WI38 (cell line): ENCODE measurements at regions not wholly inside any gene's neighbourhood (a gene's known extent, or its start where the extent isn't known, plus 50 kb on each side); places are given as distances from the start of the nearest gene placed in this dataset.
"Not testable (repeated sequence)": the region's sequence is repeated elsewhere in the genome, so short reads cannot be mapped to it uniquely, and the experiment has no call there.

Source experiments
- H3K4me3 ChIP-seq: 2 replicates; pipeline ENCODE4 v1.5.1; 2011; ENCODE audit warnings: low read depth, mild to moderate bottlenecking, control low read depth, low read length
- TF ChIP-seq, protein P1 (sequence below): IDR thresholded peaks from 2 replicates; pipeline ENCODE4 v1.5.1; 2012; ENCODE audit warnings: low read depth, mild to moderate bottlenecking, control low read depth, low read length

DNA sequence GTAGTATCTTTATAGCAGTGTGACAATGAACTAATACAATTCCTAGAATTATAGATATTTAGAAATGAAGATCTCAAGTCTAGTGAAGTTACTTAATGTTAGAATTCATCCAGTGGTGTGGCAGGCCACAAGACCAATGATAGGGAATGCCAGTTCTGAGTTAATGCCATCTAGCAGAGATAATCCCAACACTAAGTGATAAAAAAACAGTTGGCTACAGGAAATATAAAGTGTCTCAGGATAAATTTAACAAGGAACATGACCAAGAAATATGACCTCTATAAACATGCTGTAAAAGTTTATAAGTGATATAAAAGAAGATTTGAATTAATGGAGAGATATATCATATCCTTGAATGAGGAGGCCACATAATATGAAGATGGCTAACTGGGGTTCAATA is 1790.5 kb upstream of the ADGRL3 start:
- TF ChIP-seq, protein P1, sequence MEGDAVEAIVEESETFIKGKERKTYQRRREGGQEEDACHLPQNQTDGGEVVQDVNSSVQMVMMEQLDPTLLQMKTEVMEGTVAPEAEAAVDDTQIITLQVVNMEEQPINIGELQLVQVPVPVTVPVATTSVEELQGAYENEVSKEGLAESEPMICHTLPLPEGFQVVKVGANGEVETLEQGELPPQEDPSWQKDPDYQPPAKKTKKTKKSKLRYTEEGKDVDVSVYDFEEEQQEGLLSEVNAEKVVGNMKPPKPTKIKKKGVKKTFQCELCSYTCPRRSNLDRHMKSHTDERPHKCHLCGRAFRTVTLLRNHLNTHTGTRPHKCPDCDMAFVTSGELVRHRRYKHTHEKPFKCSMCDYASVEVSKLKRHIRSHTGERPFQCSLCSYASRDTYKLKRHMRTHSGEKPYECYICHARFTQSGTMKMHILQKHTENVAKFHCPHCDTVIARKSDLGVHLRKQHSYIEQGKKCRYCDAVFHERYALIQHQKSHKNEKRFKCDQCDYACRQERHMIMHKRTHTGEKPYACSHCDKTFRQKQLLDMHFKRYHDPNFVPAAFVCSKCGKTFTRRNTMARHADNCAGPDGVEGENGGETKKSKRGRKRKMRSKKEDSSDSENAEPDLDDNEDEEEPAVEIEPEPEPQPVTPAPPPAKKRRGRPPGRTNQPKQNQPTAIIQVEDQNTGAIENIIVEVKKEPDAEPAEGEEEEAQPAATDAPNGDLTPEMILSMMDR, result no peak
- H3K4me3 ChIP-seq, result no peak overlapping the region

DNA sequence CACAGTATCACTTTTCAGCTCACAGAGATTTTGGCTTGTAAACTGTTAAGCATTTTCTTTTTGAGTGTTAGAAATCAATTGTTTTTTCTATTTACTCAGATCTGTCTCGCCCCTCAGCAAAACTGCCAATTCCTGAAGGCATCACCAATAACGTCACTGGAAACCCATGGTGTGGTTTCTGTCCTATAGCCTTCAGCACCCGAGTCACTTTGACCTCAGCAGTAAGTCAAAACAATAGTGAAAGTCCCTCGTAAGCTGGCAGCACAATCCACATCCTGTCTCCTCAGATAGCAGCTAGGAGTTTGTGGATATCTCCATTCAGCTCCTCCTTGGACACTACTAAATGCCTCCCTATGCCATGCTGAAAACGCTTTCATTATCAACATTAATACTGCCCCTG is 1787.4 kb upstream of the ADGRL3 start:
- H3K4me3 ChIP-seq, result no peak overlapping the region
- TF ChIP-seq, protein P1, result no peak

DNA sequence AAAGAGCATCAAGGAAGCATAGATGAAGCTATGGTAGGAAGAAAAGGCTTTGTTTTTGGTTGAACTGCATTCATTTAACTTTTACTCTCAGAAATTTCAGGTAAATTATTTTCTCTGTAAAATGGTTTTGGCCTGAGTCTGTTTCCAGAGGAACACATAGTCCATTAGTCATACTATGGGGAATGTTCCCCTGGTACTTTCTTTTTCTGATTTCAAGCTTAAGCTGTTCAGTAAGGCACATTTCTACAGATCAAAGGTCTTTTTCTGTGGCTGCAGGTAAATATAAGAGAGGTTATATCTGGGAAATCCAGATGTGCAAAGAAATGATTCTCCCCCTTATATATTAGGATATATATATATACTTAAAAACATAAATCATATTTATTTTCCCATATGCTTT is 1744.4 kb upstream of the ADGRL3 start:
- TF ChIP-seq, protein P1, result no peak
- no peak overlapping the region for H3K4me3 ChIP-seq

DNA sequence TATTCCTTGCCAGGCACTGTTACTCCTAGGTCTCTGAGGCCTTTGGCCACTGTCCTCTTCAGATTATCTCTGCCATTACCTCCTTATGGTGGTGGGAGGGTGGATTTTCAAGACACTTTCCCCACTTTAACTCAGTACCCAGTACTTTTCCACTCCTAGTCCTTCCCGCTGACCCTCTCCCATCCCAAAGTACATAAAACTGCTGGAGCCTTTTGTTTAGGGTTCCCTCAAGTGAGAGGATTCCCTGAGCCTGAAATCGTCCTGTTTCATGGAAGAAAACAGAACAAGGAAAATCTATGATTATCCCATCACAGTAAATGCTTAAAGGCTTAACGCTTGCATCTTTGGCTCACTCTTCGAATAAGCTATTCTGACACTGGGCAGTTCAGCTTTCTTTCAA is 1742.5 kb upstream of the ADGRL3 start:
- no peak overlapping the region for H3K4me3 ChIP-seq
- TF ChIP-seq, protein P1, result no peak

DNA sequence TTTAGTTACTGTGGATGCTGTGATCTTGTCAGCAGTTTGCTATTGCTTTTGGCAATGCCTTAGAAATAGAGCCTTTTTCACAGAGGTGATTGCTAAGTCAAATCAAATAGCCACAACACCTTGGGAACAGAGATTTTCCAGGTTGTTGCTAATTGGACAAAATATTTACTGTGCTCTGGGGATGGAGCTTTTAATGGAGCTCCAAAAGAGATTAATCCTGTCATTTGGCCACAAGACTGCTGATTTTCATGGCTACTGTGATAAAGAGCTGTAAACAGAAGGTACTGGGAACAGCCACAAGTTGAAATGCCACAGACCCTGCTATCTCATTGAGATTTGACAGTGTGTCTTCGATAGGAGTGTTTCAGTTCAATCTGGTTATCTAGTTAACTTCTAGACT is 1715.2 kb upstream of the ADGRL3 start:
- H3K4me3 ChIP-seq, result no peak overlapping the region
- TF ChIP-seq, protein P1, result no peak

DNA sequence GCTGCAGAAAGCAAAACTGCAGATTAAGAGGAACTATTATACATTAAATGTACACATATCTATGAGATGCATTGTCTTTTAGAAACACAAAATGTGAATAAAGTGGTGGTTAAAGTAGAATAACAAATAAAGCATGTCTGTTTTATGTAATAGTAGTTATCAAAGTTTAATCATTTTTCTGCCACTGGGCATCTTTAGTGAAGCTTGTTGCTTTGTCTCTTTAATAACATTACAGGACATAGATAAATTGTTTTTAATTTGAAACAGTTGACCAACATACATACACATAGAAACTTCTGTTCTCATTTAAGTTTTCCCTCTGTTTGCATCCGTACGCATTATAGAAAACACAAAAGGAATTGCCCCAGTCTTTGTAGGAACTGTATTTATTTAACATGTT is 1700.0 kb upstream of the ADGRL3 start:
- TF ChIP-seq, protein P1, result no peak
- H3K4me3 ChIP-seq, result no peak overlapping the region

DNA sequence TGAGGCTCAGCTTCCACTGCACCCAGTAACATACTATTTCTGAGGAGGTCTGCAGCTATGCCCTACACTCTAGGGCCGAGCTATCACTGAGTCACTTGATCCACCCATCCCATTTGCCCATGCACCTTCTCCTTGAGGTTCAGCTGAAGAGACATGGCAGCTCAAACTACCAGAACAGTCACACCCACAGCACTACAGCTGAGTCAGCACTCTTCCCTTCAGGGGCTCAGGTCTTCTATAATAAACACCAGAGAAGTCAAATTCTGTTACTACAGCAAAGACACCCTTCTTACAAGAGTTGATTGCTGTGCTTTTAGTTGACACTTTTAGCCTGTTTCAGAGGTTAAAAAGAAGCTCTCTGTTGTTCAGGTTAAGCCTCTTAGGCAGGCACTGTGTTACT is 1696.4 kb upstream of the ADGRL3 start:
- H3K4me3 ChIP-seq, result no peak overlapping the region
- TF ChIP-seq, protein P1, result no peak

DNA sequence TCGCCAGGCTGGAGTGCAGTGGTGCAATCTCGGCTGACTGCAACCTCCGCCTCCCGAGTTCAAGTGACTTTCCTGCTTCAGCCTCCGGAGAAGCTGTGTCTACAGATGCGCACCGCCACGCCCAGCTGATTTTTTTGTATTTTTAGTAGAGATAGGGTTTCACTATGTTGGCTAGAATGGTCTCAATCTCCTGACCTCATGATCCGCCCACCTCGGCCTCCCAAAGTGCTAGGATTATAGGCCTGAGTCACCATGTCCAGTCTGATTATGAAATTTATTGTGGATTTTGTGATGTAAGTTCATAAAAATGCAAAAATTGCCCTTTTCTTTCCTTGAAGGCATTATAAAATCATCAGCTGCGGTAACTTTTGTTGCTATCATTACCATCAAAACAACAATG is 1688.3 kb upstream of the ADGRL3 start:
- H3K4me3 ChIP-seq, result not testable (repeated sequence)
